Glutamatergic neuron (in vitro differentiated cells): ENCODE measurements at regions not wholly inside any gene's neighbourhood (a gene's known extent, or its start where the extent isn't known, plus 50 kb on each side); places are given as distances from the start of the nearest gene placed in this dataset.

Experiments
- DNase-seq: peaks from one replicate; pipeline ENCODE4 v3.0.0; 2022
- H3K27ac Mint-ChIP-seq: one replicate; pipeline ENCODE4 v1.8.0; 2020; ENCODE audit warnings: mild to moderate bottlenecking, mixed read lengths, inconsistent platforms; ENCODE audit not compliant: unreplicated experiment
- H3K27me3 Mint-ChIP-seq: one replicate; pipeline ENCODE4 v1.8.0; 2020; ENCODE audit warnings: mild to moderate bottlenecking, moderate library complexity, mixed read lengths, inconsistent platforms; ENCODE audit not compliant: unreplicated experiment
- H3K36me3 Mint-ChIP-seq: one replicate; pipeline ENCODE4 v1.8.0; 2020; ENCODE audit warnings: mild to moderate bottlenecking, mixed read lengths, inconsistent platforms; ENCODE audit not compliant: unreplicated experiment
- H3K4me1 Mint-ChIP-seq: one replicate; pipeline ENCODE4 v1.8.0; 2020; ENCODE audit warnings: mild to moderate bottlenecking, low read depth, mixed read lengths, inconsistent platforms; ENCODE audit not compliant: unreplicated experiment
- H3K4me3 Mint-ChIP-seq: one replicate; pipeline ENCODE4 v1.8.0; 2020; ENCODE audit warnings: mild to moderate bottlenecking, mixed read lengths, inconsistent platforms; ENCODE audit not compliant: unreplicated experiment
- H3K9me3 Mint-ChIP-seq: one replicate; pipeline ENCODE4 v1.8.0; 2020; ENCODE audit warnings: mild to moderate bottlenecking, moderate library complexity, mixed read lengths, inconsistent platforms; ENCODE audit not compliant: unreplicated experiment
- CTCF ChIP-seq: fragments of 200-600 bp; sonication (generic); IDR thresholded peaks from one replicate; pipeline ENCODE4 v1.5.0; 2021; ENCODE audit not compliant: partially characterized antibody, unreplicated experiment

DNA sequence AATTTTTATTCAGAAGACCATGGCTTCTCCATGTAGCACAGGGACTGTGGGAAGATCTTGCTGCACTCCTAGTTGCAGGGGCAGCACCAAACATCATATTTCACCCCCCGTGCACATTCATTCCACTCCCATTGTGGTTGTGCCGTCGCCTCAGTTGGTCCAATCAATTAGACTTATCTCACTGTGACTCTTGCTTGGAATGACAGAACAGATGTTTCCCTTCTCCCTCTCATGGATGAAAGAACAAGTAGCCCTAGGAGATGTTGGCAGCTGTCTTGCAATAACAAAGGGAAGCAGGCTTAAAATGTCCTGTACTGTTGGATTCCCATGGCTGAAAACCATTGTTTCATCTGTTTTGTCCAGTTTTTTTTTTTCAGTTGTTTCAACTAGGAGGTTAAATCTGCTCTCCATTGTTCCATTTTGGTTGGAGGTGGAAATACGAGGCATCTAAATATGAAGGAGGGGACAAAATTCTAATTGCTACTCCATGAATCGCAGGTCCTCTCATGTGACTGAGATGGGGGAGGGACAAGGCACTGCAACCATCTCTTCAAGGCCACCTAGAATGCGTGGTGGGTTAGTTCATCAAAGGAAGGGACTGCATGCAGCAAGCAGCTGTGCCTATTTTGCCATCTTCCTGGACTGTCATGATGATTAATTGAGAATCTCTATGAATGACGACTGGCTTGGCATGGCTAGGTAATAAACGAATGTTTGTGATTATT, 214.4 kb downstream of the NSG2 start:
- no peak for TF ChIP-seq CTCF
- Mint-ChIP-seq H3K9me3 (no peaks in the 10 kb centered on the region), H3K4me3 (no peak overlapping the region), H3K27ac (no peak overlapping the region), H3K27me3 (no peaks in the 10 kb centered on the region), H3K36me3 (peaks cover 8% of the 10 kb centered on the region), H3K4me1 (no peaks in the 10 kb centered on the region)
- DNase-seq, result no peak

DNA sequence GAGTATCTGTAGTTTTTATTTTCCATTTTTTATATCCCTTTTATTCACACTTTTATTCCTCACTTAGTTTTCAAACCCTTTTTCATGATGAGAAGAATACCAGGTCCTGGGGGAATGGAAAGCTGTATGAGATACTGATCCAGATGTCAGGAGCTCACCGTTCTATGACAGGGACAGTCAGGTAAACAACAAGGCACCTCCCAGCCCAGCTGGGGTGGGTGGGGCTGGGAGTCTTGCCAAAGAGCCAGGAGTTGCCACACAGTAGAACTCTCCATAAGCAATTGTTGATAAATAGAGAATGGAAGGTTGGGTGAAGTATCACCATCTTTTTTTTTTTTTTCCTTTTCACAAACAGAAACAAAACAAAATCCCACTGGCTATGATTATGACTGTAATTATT, 225.8 kb downstream of the NSG2 start:
- H3K4me3 Mint-ChIP-seq, result no peak overlapping the region
- no peaks in the 10 kb centered on the region for H3K9me3 Mint-ChIP-seq
- H3K36me3 Mint-ChIP-seq, result no peaks in the 10 kb centered on the region
- peaks cover 2% of the 10 kb centered on the region for H3K4me1 Mint-ChIP-seq
- no peak for TF ChIP-seq CTCF
- peaks cover 4% of the 10 kb centered on the region for H3K27me3 Mint-ChIP-seq
- no peak overlapping the region for H3K27ac Mint-ChIP-seq
- no peak for DNase-seq

- H3K27ac Mint-ChIP-seq, result no peak overlapping the region
- no peak for DNase-seq
- H3K9me3 Mint-ChIP-seq, result no peaks in the 10 kb centered on the region
Measured at GRCh38 chr5:174272671-174273070, 227.2 kb downstream of the NSG2 start.

GRCh38 chr5:174273325-174273724, 227.8 kb downstream of the NSG2 start:
- H3K36me3 Mint-ChIP-seq, result no peaks in the 10 kb centered on the region
- no peak overlapping the region for H3K4me3 Mint-ChIP-seq
- H3K4me1 Mint-ChIP-seq, result peaks cover 2% of the 10 kb centered on the region
- H3K27ac Mint-ChIP-seq, result no peak overlapping the region
- H3K27me3 Mint-ChIP-seq, result peaks cover 4% of the 10 kb centered on the region
- no peaks in the 10 kb centered on the region for H3K9me3 Mint-ChIP-seq
- TF ChIP-seq CTCF, result no peak
- no peak for DNase-seq

More at GRCh38 chr5:174272671-174273070, 227.2 kb downstream of the NSG2 start:
- Mint-ChIP-seq H3K4me1 (peaks cover 2% of the 10 kb centered on the region), H3K36me3 (no peaks in the 10 kb centered on the region), H3K27me3 (peaks cover 4% of the 10 kb centered on the region), H3K4me3 (no peak overlapping the region)
- TF ChIP-seq CTCF, result no peak

DNA sequence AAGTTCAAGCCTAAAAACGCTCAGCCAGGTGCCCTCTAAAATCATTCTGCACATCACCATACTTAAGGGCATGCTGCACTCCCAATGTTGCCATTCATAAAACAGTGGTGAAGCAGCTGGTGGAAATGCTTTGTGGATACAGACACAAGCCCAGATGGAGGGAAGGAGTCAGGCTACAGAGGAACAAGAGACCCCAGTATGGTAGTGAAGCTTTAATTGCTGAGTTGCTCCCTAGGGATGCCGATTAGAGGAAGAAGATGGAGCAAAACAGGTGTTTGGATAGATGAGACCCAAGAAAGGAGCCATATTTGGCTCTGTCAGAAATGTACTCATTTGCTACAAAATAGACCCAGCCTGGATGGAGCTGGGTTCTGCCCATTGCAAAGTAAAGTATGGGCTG, 230.5 kb downstream of the NSG2 start:
- H3K27me3 Mint-ChIP-seq, result peaks cover 6% of the 10 kb centered on the region
- peaks cover 2% of the 10 kb centered on the region for H3K4me1 Mint-ChIP-seq
- TF ChIP-seq CTCF, result no peak
- no peak overlapping the region for H3K4me3 Mint-ChIP-seq
- H3K36me3 Mint-ChIP-seq, result peaks cover 4% of the 10 kb centered on the region
- H3K9me3 Mint-ChIP-seq, result no peaks in the 10 kb centered on the region
- DNase-seq, result no peak
- no peak overlapping the region for H3K27ac Mint-ChIP-seq
